ENCODE measurements at regions not wholly inside any gene's neighbourhood (a gene's known extent, or its start where the extent isn't known, plus 50 kb on each side); places are given as distances from the start of the nearest gene placed in this dataset.

DNA sequence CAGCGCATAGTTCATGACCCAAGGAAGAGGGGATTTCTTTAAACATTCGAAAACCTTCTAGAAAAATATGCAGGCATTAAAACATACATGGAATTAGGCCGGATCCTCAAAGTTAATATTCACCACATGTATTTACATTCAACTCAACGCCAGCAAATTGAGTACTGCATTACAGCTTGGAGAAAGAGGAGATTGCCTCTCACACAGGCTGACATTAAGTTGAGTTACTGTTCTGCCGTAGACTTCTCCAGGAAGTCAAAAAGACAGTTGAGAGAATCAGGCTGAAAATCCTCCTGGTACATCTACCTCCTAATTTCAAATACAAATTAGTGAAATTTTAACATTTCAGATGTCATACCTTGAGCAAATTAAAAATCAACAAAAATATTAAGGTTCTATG lies 195.7 kb downstream of the URI1 start:
- TF ChIP-seq, protein P1, sequence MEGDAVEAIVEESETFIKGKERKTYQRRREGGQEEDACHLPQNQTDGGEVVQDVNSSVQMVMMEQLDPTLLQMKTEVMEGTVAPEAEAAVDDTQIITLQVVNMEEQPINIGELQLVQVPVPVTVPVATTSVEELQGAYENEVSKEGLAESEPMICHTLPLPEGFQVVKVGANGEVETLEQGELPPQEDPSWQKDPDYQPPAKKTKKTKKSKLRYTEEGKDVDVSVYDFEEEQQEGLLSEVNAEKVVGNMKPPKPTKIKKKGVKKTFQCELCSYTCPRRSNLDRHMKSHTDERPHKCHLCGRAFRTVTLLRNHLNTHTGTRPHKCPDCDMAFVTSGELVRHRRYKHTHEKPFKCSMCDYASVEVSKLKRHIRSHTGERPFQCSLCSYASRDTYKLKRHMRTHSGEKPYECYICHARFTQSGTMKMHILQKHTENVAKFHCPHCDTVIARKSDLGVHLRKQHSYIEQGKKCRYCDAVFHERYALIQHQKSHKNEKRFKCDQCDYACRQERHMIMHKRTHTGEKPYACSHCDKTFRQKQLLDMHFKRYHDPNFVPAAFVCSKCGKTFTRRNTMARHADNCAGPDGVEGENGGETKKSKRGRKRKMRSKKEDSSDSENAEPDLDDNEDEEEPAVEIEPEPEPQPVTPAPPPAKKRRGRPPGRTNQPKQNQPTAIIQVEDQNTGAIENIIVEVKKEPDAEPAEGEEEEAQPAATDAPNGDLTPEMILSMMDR (IDR thresholded peaks at IDR 0.05), result no peak
- no peak for TF ChIP-seq SMC3 (IDR thresholded peaks at IDR 0.05; ENCODE audit: low read depth, low read length)
- TF ChIP-seq RAD21 (IDR thresholded peaks at IDR 0.05; ENCODE audit: low read length), result no peak

Data from SK-N-SH (cell line).